ENCODE measurements at regions not wholly inside any gene's neighbourhood (a gene's known extent, or its start where the extent isn't known, plus 50 kb on each side); places are given as distances from the start of the nearest gene placed in this dataset.

DNA sequence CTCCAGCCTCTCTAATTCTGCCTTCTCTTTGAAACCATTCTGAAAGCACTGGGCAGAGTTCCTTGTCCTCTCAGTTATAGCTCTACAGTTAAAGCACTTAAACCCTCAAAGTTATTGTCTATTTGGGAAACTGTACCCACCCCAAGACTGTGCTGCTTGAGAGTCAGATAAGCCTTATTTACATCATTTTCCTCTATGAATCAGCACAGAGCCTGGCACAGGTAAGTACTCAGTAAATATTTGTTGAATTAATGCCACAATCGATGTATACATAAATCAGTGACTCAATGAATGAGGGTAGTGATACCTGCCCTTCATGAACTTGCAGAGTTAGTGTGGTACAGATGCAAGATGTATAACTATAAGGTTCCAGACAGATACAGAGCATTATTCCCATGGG is 549.4 kb upstream of the KLF4 start:
- H4K20me1 ChIP-seq (ENCODE audit: insufficient read depth) = no peaks in the 10 kb centered on the region
- H3K4me1 ChIP-seq (ENCODE audit: control insufficient read depth in 1 of 2, insufficient read depth in 2 of 2, low read length in 2 of 2) = peaks cover 0 to 40% of the 10 kb centered on the region in 2 experiments; a peak in 2 of 4 replicates
- no peak overlapping the region for H3K27ac ChIP-seq (ENCODE audit: low read depth, low read length)
- RAD21 ChIA-PET (ENCODE audit: low non-redundant PET in 1 of 2, low total read pairs in 2 of 2, uncharacterized antibody in 2 of 2, unreplicated experiment in 2 of 2) = no interaction called here
- CTCF ChIA-PET = no interaction called here
- intact Hi-C loops (cut with micrococcal nuclease) = no loop called here
- DNase-seq (ENCODE audit: low read depth, low spot score) = no peak
- no peak overlapping the region for H3K4me2 ChIP-seq (ENCODE audit: low read length)
- H3K27me3 ChIP-seq (ENCODE audit: insufficient read depth, low read length) = no peaks in the 10 kb centered on the region
- H3K4me3 ChIP-seq (replicated peaks in 1 of 2; ENCODE audit: low read depth in 1 of 2, low read length in 2 of 2) = no peak overlapping the region
- BruUV-seq (replicated peaks) = no TSS peak
- H3K36me3 ChIP-seq (ENCODE audit: control insufficient read depth in 1 of 2, insufficient read depth in 2 of 2, low read length in 2 of 2) = 0 out of 4 replicates have a peak, but pooled peaks cover 0 to 7% of the 10 kb centered on the region in 2 experiments
- ATAC-seq = no peak
- H3K9me3 ChIP-seq (ENCODE audit: control insufficient read depth in 1 of 2, insufficient read depth in 1 of 2, low read depth in 1 of 2, low read length in 2 of 2) = peaks cover 0 to 6% of the 10 kb centered on the region in 2 experiments; a peak in 1 of 4 replicates
- no peak for TF ChIP-seq SIN3A (IDR thresholded peaks at IDR 0.05; ENCODE audit: low read depth)
- TF ChIP-seq TCF7L2 (IDR thresholded peaks at IDR 0.05; ENCODE audit: borderline replicate concordance, extremely low read depth, insufficient read depth, insufficient read length) = no peak
- TF ChIP-seq, protein P1, sequence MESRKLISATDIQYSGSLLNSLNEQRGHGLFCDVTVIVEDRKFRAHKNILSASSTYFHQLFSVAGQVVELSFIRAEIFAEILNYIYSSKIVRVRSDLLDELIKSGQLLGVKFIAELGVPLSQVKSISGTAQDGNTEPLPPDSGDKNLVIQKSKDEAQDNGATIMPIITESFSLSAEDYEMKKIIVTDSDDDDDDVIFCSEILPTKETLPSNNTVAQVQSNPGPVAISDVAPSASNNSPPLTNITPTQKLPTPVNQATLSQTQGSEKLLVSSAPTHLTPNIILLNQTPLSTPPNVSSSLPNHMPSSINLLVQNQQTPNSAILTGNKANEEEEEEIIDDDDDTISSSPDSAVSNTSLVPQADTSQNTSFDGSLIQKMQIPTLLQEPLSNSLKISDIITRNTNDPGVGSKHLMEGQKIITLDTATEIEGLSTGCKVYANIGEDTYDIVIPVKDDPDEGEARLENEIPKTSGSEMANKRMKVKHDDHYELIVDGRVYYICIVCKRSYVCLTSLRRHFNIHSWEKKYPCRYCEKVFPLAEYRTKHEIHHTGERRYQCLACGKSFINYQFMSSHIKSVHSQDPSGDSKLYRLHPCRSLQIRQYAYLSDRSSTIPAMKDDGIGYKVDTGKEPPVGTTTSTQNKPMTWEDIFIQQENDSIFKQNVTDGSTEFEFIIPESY (IDR thresholded peaks at IDR 0.05; ENCODE audit: extremely low read depth, insufficient replicate concordance, low read length) = no peak
- TF ChIP-seq, protein P2, sequence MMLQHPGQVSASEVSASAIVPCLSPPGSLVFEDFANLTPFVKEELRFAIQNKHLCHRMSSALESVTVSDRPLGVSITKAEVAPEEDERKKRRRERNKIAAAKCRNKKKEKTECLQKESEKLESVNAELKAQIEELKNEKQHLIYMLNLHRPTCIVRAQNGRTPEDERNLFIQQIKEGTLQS (IDR thresholded peaks at IDR 0.05) = no peak
- TF ChIP-seq, protein P3, sequence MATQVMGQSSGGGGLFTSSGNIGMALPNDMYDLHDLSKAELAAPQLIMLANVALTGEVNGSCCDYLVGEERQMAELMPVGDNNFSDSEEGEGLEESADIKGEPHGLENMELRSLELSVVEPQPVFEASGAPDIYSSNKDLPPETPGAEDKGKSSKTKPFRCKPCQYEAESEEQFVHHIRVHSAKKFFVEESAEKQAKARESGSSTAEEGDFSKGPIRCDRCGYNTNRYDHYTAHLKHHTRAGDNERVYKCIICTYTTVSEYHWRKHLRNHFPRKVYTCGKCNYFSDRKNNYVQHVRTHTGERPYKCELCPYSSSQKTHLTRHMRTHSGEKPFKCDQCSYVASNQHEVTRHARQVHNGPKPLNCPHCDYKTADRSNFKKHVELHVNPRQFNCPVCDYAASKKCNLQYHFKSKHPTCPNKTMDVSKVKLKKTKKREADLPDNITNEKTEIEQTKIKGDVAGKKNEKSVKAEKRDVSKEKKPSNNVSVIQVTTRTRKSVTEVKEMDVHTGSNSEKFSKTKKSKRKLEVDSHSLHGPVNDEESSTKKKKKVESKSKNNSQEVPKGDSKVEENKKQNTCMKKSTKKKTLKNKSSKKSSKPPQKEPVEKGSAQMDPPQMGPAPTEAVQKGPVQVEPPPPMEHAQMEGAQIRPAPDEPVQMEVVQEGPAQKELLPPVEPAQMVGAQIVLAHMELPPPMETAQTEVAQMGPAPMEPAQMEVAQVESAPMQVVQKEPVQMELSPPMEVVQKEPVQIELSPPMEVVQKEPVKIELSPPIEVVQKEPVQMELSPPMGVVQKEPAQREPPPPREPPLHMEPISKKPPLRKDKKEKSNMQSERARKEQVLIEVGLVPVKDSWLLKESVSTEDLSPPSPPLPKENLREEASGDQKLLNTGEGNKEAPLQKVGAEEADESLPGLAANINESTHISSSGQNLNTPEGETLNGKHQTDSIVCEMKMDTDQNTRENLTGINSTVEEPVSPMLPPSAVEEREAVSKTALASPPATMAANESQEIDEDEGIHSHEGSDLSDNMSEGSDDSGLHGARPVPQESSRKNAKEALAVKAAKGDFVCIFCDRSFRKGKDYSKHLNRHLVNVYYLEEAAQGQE (IDR thresholded peaks at IDR 0.05; ENCODE audit: low read depth) = no peak
- TF ChIP-seq, protein P4, sequence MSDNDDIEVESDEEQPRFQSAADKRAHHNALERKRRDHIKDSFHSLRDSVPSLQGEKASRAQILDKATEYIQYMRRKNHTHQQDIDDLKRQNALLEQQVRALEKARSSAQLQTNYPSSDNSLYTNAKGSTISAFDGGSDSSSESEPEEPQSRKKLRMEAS (IDR thresholded peaks at IDR 0.05) = no peak
- TF ChIP-seq EZH2 (IDR thresholded peaks at IDR 0.05) = no peak
- no peak for TF ChIP-seq SP1 (IDR thresholded peaks at IDR 0.05; ENCODE audit: low read depth)
- TF ChIP-seq ZNF274 (IDR thresholded peaks at IDR 0.05; ENCODE audit: low read depth, low read length) = no peak
- no peak for TF ChIP-seq POLR2A (IDR thresholded peaks at IDR 0.05; ENCODE audit: borderline replicate concordance, extremely low read depth, insufficient read depth, insufficient read length)
- no peak for TF ChIP-seq JUND (IDR thresholded peaks at IDR 0.05)
- TF ChIP-seq EZH2phosphoT487 (IDR thresholded peaks at IDR 0.05; ENCODE audit: borderline replicate concordance) = no peak
- no peak for TF ChIP-seq SRF (IDR thresholded peaks at IDR 0.05; ENCODE audit: low read depth)
- TF ChIP-seq ZFX (IDR thresholded peaks at IDR 0.05) = no peak
- no peak for TF ChIP-seq EGR1 (IDR thresholded peaks at IDR 0.05; ENCODE audit: low read depth)
- no peak for TF ChIP-seq CEBPB (IDR thresholded peaks at IDR 0.05; ENCODE audit: low read depth)
- no peak for TF ChIP-seq CBX3 (IDR thresholded peaks at IDR 0.05; ENCODE audit: low read depth)
- no peak for TF ChIP-seq ELF1 (IDR thresholded peaks at IDR 0.05; ENCODE audit: borderline replicate concordance, low read depth)
- no peaks in the 10 kb centered on the region for H3K9me2 ChIP-seq (ENCODE audit: insufficient read depth)
- H2AFZ ChIP-seq (ENCODE audit: low read depth, low read length, poor library complexity, severe bottlenecking) = no peak overlapping the region
- POLR2A ChIA-PET = no interaction called here
- H3K79me2 ChIP-seq (ENCODE audit: insufficient read depth, low read length) = no peaks in the 10 kb centered on the region
- no peak overlapping the region for H3K9ac ChIP-seq (ENCODE audit: low read length)

All from HCT116 (cell line).